GM13976 (cell line): ENCODE measurements at regions not wholly inside any gene's neighbourhood (a gene's known extent, or its start where the extent isn't known, plus 50 kb on each side); places are given as distances from the start of the nearest gene placed in this dataset.

ENCODE experiments used
- DNase-seq: peaks from one replicate; pipeline ENCODE4 v3.0.0; 2012; ENCODE audit warnings: low spot score
- CTCF ChIP-seq: IDR thresholded peaks from 2 replicates; pipeline ENCODE4 v1.5.1; 2012; ENCODE audit warnings: borderline replicate concordance, mild to moderate bottlenecking; ENCODE audit not compliant: insufficient read depth; ENCODE audit errors: extremely low read depth, missing control alignments, control extremely low read depth
- in situ Hi-C: fragments of 300-500 bp; cut with MboI; formaldehyde crosslinking; loops from one replicate; pipeline ENCODE4 v1.12.0; 2022; ENCODE audit warnings: low sequenced_read_pairs, mixed read lengths, inconsistent platforms; ENCODE audit not compliant: unreplicated experiment

GRCh38 chr22:48505891-48506290 lies 1321.8 kb downstream of the BRD1 start:
- DNase-seq: no peak
- no peak for TF ChIP-seq CTCF
- in situ Hi-C loops: no loop called here

GRCh38 chr22:48504519-48505140 lies 1323.0 kb downstream of the BRD1 start:
- TF ChIP-seq CTCF: no peak
- no peak for DNase-seq
- in situ Hi-C loops: no loop called here

- DNase-seq: no peak
- in situ Hi-C loops: no loop called here
- no peak for TF ChIP-seq CTCF
These were observed 1323.8 kb downstream of the BRD1 start for GRCh38 chr22:48503876-48504275.

GRCh38 chr22:48503035-48503625 lies 1324.5 kb downstream of the BRD1 start:
- TF ChIP-seq CTCF: no peak
- in situ Hi-C loops: no loop called here
- no peak for DNase-seq

- in situ Hi-C loops: no loop called here
- TF ChIP-seq CTCF: no peak
- no peak for DNase-seq
These were observed 1326.4 kb downstream of the BRD1 start for GRCh38 chr22:48501231-48501750.

GRCh38 chr22:48500471-48501230 lies 1327.0 kb downstream of the BRD1 start:
- in situ Hi-C loops: no loop called here

More at GRCh38 chr22:48500471-48501230, 1327.0 kb downstream of the BRD1 start:
- DNase-seq: no peak
- no peak for TF ChIP-seq CTCF
